NK-92 treated with Interleukin-12 subunit alpha and Interleukin-12 subunit beta, amount 100 ng/mL, for 24 hours (cell line): ENCODE measurements at regions not wholly inside any gene's neighbourhood (a gene's known extent, or its start where the extent isn't known, plus 50 kb on each side); places are given as distances from the start of the nearest gene placed in this dataset.
"Not testable (repeated sequence)": the region's sequence is repeated elsewhere in the genome, so short reads cannot be mapped to it uniquely, and the experiment has no call there.

Source experiments
- DNase-seq: peaks from one replicate; lab custom pipeline; 2025; lab: John Stamatoyannopoulos, UW

DNA sequence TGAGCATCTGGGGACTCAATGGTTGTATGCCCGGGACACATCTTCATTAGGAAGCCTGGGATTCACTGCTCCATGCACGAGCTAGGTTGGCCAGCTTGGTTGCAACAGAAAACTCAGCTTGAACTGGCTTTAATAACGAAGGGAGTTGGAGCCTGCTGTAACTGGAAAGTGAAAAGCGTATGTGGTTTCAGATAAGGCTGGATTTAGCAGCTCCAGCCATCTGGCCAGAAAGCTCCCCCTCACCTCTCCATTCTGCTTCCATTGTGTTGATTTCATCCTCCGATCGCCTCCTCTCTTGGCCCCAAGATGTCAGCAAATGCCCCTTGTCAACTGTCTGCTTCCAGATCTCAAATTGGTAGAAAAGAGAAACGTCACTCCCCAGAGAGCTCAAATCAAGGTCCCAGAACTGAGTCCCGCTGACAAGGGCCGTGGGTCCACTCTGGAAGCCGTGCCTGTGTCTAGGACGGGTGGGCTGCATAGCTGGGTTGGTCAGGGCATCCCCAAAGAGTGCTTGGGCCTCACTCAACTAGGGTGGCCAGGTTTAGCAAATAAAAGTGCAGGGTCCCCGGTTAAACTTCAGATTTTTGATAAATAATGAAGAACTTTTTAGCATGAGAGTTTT, 117.0 kb upstream of the PMEPA1 start:
- DNase-seq: no peak

DNA sequence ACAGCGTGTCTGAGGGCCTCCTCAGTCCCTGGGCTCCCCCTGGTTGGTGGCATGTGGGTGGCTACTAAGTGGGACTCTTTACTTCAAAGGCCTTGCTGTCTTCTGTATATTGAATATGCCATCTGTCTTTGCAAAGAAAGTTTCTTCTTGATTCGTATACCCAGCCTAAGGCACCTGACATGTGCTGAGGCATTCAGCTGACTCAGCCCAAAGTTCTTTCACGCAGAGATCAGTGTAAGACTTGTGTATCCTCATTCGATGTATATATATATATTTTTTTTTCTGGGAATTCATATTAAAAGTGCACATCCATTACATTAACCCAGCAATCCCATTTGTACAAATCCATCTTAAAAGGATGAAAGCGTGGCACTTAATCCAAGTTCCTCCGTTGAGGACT, 115.1 kb upstream of the PMEPA1 start:
- DNase-seq: no peak

- no peak for DNase-seq
Observed at GRCh38 chr20:57821935-57822334, 112.1 kb upstream of the PMEPA1 start.

- no peak for DNase-seq
Observed at GRCh38 chr20:57819691-57820380, 110.0 kb upstream of the PMEPA1 start.

DNA sequence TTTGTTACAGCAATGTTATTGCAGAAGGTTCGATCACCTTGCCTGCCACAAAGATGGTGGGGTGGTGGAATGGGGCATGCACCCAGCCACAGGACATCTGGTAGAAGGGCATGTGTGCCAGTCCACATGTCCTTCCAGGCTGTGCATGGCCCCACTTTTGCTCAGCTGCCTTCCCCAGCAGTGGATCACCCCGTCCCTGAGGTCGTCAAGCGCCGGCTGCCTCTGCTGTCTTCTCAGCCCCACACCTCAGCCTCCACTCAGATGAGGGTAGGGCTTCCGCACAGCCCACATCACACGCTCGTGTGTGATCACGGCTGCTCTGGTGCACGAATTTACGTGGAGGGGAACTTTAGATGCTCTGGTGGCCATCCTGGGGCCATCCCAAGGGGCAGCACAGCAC, 109.5 kb upstream of the PMEPA1 start:
- DNase-seq: no peak

- DNase-seq: no peak
Observed at GRCh38 chr20:57818418-57819181, 108.8 kb upstream of the PMEPA1 start.

GRCh38 chr20:57815405-57815804, 105.6 kb upstream of the PMEPA1 start:
- DNase-seq: no peak

DNA sequence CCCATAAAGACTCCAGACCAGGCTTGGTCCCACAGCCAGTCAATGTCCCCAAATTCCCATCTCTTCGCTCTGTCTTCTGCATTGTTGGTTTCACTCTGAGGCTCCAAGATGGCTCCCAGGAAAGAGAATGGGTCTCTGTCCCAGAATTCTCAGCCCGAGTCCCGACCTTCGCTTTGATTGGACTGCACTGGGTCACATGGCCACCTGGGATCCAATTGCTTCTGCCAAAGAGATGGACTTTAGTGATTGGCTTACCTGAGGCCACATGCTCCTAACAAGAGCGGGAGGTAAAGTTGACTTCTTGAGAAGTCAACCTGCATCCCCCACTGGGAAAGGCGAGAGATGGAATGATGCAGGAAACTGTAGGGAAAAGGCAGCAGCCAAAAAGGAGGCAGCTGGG, 104.7 kb upstream of the PMEPA1 start:
- no peak for DNase-seq

DNA sequence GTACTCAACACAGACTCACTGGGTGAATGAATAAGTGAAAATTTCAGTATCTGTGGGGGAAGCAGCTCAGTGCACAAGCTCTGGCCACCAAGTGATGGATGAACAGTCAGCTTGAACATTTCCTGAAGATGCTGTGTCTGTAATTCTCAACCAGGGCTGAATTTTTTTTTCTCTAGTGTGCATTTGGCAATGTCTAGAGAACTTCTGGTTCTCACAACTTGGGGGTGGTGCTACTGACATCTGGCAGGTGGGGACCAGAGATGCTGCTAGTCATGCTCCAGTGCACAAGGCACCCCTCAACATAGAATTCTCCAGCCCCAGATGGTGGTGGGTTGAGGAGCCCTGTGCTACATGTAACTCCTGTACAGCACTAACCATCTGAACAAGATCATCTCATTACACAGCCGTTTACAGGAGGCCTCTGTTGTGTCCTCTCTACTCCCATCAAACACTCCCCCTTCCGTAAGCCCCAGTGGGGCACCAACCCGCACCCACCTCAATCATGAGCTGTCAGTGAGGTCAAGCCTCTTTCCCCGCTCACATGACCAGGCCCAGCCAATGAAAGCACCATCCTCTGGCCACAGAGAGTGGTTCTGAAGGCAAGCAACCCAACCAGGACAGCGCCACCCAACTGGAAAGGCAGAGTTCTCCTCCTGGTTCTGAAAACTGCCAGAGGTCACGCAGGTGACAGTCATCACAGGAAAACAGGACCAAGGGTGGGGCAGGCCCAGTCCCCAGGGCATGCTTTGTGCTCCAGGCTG, 103.9 kb upstream of the PMEPA1 start:
- no peak for DNase-seq

DNA sequence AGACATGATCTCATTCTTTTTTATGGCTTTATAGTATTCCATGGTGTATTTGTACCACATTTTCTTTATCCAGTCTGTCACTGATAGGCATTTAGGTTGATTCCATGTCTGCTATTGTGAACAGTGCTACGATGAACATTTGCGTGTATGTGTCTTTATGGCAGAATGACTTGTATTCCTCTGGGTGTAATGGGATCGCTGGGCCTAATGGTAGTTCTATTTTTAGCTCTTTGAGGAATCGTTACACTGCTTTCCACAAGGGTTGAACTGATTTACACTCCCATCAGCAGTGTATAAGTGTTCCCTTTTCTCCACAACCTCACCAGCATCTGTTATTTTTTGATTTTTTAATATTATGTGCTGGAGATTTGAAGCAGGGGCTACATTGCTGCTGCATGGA, 102.8 kb upstream of the PMEPA1 start:
- not testable (repeated sequence) for DNase-seq

DNA sequence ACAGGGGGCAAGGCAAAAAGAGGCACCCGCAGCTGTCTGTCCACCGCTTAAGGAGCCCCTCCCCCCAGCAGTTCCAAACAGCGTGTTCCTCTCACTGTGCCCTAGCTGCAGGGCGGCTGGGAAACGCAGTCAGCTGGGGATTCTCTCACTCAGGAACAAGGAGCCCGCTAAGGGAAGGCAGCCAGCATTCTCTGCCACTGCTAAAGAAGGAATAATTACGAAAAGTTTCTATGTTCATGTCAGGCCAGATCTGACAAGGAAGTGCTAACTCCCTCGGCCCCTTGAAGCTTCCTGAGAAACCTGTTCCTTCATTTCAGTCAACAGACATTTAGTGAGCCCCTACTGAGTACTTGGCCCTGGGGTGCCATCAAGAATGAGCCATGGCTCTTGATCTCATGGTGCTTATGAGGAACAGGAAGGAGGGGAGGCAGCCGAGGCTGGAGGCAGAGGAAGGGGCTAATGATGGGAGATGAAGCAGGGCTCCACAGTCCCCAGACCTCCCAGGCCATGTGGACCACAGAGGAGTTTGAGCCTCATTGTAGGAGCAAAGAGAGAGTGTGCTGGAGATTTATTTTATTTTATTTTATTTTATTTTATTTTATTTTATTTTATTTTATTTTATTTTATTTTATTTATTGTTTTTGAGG, 101.7 kb upstream of the PMEPA1 start:
- DNase-seq: no peak

- no peak for DNase-seq
Observed at GRCh38 chr20:57810511-57811373, 100.9 kb upstream of the PMEPA1 start.

GRCh38 chr20:57809661-57810172, 99.9 kb upstream of the PMEPA1 start:
- DNase-seq: no peak

DNA sequence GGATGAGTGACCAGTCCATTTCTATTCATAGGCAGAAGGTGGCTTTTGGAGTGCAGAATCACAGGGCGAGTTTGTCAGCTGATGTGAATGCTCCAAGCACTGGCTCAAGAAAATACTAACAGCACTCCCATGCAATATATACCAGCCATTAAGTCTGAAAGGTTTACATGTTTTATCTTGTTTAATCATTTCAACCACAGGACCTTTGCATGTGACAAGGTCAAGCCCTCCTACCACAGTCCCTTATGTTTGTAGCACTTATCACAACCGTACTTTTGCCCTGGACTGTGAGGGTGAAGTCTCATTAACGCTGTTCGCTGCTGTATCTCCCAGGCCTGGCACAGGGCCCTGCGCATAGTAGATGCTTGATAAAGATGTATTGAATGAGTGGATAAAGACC, 99.3 kb upstream of the PMEPA1 start:
- DNase-seq: no peak

GRCh38 chr20:57808264-57809070, 98.7 kb upstream of the PMEPA1 start:
- no peak for DNase-seq

DNA sequence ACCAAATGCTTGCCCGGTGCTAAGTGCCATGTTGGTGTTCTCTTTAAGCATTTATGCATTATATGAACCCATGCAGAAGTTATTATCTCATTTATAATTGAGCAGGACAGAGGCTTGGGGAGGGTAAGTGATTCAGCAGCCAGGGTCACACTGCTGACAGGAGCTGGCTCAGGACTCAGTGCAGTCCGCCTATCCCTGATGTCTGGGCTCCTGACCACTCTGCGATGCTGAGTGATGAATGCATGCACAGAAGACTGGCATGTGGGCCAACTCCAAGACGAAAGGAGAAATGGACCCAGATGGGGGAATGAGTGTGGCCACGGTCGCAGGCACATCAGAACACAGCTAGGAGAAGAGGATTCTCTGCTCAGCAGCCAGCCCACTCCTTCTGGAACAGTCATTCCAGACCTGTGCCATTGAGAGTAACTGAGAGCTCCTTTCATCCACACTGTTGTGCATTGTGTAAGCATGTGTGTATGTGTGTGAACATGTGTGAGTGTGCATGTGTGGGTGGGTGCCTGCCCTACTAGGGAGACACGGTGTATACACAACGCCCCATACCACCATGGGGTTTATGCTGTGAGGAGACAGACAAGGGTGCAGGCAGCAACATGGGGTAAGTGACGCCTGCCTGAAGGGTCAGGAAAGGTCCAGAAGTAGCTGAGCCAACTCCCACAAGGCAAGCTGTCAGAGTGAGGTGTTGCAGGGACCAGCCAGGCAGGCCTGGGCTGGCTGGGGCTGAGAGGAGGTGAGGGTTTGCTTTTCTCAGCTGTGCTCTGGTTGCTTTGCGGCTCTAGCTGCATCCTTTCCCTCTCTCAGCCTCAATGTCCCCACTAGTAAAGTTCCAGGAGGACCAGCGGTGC, 97.8 kb upstream of the PMEPA1 start:
- no peak for DNase-seq

DNA sequence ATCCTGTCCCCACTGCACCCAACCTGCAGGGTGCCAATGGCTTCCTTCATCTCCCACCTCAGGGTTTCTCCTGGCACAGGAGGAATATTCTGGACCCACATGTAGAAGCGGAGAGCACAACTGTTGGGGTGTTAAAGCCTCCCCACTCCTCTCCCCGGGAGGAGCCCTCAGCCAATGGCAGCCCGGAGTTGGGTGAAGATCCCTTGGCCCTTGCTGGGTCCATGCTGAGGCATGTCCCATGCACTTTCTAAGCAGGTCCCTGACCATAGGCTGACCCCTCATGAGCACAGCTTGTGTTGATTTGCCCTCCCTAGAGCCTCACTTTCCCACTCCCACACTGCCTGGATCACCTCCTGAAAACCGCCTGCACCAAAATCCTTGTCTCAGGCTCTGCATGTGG, 97.2 kb upstream of the PMEPA1 start:
- no peak for DNase-seq

DNA sequence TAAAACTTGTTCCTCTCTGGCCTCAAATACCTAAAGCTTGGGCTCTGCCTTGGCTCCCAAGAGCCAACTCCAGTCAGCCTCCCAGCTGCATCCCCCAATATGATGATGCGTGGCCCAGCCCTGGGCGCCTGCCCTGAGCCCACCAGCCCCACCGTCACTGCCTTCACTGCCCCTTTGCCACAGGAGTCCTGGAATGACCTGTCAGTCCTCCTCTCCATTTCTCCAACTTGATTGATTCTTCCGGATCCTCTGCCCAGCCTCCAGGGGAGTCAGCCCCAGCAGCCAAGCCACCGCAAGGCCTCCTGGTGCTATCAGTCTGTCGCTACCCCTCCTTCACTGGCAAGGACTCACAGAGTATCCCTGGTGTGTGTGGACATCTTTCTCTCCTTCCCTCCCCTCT, 96.7 kb upstream of the PMEPA1 start:
- DNase-seq: no peak

GRCh38 chr20:57805747-57806146, 95.9 kb upstream of the PMEPA1 start:
- DNase-seq: no peak
